EH (cell line): ENCODE measurements at regions not wholly inside any gene's neighbourhood (a gene's known extent, or its start where the extent isn't known, plus 50 kb on each side); places are given as distances from the start of the nearest gene placed in this dataset.
"Not testable (repeated sequence)": the region's sequence is repeated elsewhere in the genome, so short reads cannot be mapped to it uniquely, and the experiment has no call there.

Experiments
- DNase-seq: peaks from one replicate; pipeline ENCODE4 v3.0.0-alpha.2; 2015; ENCODE audit warnings: low read depth

- no peak for DNase-seq
Measured at GRCh38 chr10:71084818-71085126, 127.6 kb upstream of the UNC5B start.

- DNase-seq = no peak
Measured at GRCh38 chr10:71085689-71086438, 126.5 kb upstream of the UNC5B start.

GRCh38 chr10:71086439-71087080 is 125.8 kb upstream of the UNC5B start:
- no peak for DNase-seq

GRCh38 chr10:71087622-71088021 is 124.7 kb upstream of the UNC5B start:
- DNase-seq = no peak

- no peak for DNase-seq
Measured at GRCh38 chr10:71088054-71088453, 124.3 kb upstream of the UNC5B start.

GRCh38 chr10:71088578-71088977 is 123.8 kb upstream of the UNC5B start:
- not testable (repeated sequence) for DNase-seq

GRCh38 chr10:71089162-71089561 is 123.2 kb upstream of the UNC5B start:
- no peak for DNase-seq

- no peak for DNase-seq
Measured at GRCh38 chr10:71090330-71090729, 122.0 kb upstream of the UNC5B start.

- DNase-seq = no peak
Measured at GRCh38 chr10:71090801-71091200, 121.6 kb upstream of the UNC5B start.

- no peak for DNase-seq
Measured at GRCh38 chr10:71092812-71093401, 119.5 kb upstream of the UNC5B start.

GRCh38 chr10:71093531-71093930 is 118.8 kb upstream of the UNC5B start:
- DNase-seq = no peak

- no peak for DNase-seq
Measured at GRCh38 chr10:71094712-71095390, 117.5 kb upstream of the UNC5B start.

- DNase-seq = no peak
Measured at GRCh38 chr10:71099731-71100361, 112.5 kb upstream of the UNC5B start.

- no peak for DNase-seq
Measured at GRCh38 chr10:71103961-71104360, 108.4 kb upstream of the UNC5B start.

GRCh38 chr10:71106151-71106550 is 106.2 kb upstream of the UNC5B start:
- not testable (repeated sequence) for DNase-seq

GRCh38 chr10:71107117-71107516 is 105.3 kb upstream of the UNC5B start:
- DNase-seq = not testable (repeated sequence)

GRCh38 chr10:71108042-71108441 is 104.3 kb upstream of the UNC5B start:
- not testable (repeated sequence) for DNase-seq

- no peak for DNase-seq
Measured at GRCh38 chr10:71112138-71112785, 100.1 kb upstream of the UNC5B start.

GRCh38 chr10:71116426-71116825 is 95.9 kb upstream of the UNC5B start:
- no peak for DNase-seq

- not testable (repeated sequence) for DNase-seq
Measured at GRCh38 chr10:71117589-71117988, 94.8 kb upstream of the UNC5B start.

- no peak for DNase-seq
Measured at GRCh38 chr10:71123023-71123422, 89.3 kb upstream of the UNC5B start.
